Colonic mucosa (tissue), 4 donors: ENCODE measurements at regions not wholly inside any gene's neighbourhood (a gene's known extent, or its start where the extent isn't known, plus 50 kb on each side); places are given as distances from the start of the nearest gene placed in this dataset.

Experiments
- DNase-seq: peaks from one replicate; pipeline ENCODE4 v3.0.0-alpha.2; 2020
- H3K27ac ChIP-seq: fragments of 200-600 bp; one replicate; pipeline ENCODE4 v1.8.0; 2021
- H3K27me3 ChIP-seq: fragments of 200-600 bp; one replicate; pipeline ENCODE4 v1.8.0; 2021
- H3K36me3 ChIP-seq: fragments of 200-600 bp; one replicate; pipeline ENCODE4 v1.8.0; 2021
- H3K4me1 ChIP-seq: fragments of 200-600 bp; one replicate; pipeline ENCODE4 v1.8.0; 2021; ENCODE audit warnings: mild to moderate bottlenecking
- H3K4me3 ChIP-seq: fragments of 200-600 bp; one replicate; pipeline ENCODE4 v1.8.0; 2021
- H3K9ac ChIP-seq, 2 donors: one replicate each; pipeline ENCODE4 v1.7.0; 2013; ENCODE audit warnings: control low read depth in 2 of 2, low read depth in 2 of 2, low read length in 2 of 2
- H3K9me3 ChIP-seq: fragments of 200-600 bp; one replicate; pipeline ENCODE4 v1.8.0; 2021
- intact Hi-C: fragments of 100-400 bp; cut with DNase I; formaldehyde crosslinking; loops from one replicate; pipeline ENCODE4 v1.14.1; 2022
- TF ChIP-seq, protein P1 (sequence below): fragments of 200-600 bp; IDR thresholded peaks from one replicate; pipeline ENCODE4 v1.8.0; 2022; ENCODE audit warnings: antibody characterized with exemption, mild to moderate bottlenecking
- donor health status: healthy.
- donor health status: DM: no; HTN: no; CAD: no.
- donor health status: DM: no; HTN: no; CAD: no.

DNA sequence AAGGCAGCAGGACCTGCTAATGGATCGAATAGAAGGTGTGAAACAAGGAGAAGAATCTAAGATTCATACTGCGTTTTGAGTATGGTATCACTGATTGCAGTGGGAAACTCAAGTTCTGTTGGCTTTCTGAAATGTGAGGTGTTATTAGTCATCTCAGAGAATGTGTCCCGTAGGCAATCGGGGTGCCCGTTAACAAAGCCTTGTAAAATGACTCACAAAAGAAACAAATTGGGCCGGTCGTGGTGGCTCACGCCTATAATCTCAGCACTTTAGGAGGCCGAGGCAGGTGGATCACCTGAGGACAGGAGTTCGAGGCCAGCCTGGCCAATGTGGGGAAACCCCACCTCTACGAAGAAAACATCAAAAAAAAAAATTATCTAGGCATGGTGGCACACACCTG, 118.2 kb upstream of the C7orf33 start:
- Histone ChIP-seq H3K36me3 (no peaks in the 10 kb centered on the region), H3K27me3 (no peaks in the 10 kb centered on the region), H3K4me1 (no peaks in the 10 kb centered on the region), H3K27ac (no peak overlapping the region), H3K9ac (no peak overlapping the region), H3K9me3 (no peaks in the 10 kb centered on the region), H3K4me3 (no peak overlapping the region)
- TF ChIP-seq, protein P1, sequence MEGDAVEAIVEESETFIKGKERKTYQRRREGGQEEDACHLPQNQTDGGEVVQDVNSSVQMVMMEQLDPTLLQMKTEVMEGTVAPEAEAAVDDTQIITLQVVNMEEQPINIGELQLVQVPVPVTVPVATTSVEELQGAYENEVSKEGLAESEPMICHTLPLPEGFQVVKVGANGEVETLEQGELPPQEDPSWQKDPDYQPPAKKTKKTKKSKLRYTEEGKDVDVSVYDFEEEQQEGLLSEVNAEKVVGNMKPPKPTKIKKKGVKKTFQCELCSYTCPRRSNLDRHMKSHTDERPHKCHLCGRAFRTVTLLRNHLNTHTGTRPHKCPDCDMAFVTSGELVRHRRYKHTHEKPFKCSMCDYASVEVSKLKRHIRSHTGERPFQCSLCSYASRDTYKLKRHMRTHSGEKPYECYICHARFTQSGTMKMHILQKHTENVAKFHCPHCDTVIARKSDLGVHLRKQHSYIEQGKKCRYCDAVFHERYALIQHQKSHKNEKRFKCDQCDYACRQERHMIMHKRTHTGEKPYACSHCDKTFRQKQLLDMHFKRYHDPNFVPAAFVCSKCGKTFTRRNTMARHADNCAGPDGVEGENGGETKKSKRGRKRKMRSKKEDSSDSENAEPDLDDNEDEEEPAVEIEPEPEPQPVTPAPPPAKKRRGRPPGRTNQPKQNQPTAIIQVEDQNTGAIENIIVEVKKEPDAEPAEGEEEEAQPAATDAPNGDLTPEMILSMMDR = no peak
- DNase-seq = no peak
- intact Hi-C loops = no loop called here

DNA sequence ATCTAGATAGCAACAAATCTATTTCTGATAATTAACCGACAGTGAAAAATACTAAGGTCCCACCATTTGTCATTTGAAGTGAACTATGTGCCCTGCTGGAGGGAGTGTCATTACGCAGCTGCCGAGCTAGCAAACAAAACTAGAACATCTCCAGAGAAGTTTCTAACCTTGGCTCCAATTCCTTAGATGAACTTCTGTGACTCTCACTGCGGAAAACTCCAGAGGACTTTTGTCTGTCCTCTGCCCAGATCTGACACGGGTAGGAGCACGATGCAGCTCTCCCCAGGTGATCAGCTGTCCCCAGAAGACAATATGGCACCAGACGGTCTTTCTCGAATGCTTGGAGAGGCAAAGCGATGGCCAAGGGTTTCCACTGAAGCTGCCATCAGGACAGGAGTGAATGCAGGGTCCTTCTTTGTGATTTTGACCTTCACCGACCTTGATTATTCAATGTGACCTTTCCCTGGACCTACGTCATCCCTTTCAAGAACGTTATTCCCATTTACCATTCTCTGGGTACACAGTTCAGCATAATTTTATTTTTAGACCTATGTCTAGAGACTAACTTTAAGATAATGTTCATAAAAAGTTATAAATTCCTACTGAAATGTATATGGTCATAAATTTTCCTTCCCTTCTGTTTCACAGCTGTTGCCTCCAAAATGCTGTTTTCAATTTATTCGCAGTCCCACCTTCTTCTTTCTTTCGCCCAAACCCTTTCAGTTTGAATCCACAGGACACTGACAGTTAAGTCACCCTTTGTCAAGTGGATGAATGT, 116.7 kb upstream of the C7orf33 start:
- Histone ChIP-seq H3K27ac (no peak overlapping the region), H3K9ac (no peak overlapping the region), H3K4me1 (no peaks in the 10 kb centered on the region), H3K36me3 (no peaks in the 10 kb centered on the region), H3K27me3 (no peaks in the 10 kb centered on the region), H3K4me3 (no peak overlapping the region), H3K9me3 (no peaks in the 10 kb centered on the region)
- intact Hi-C loops = no loop called here
- TF ChIP-seq, protein P1 = no peak
- no peak for DNase-seq

DNA sequence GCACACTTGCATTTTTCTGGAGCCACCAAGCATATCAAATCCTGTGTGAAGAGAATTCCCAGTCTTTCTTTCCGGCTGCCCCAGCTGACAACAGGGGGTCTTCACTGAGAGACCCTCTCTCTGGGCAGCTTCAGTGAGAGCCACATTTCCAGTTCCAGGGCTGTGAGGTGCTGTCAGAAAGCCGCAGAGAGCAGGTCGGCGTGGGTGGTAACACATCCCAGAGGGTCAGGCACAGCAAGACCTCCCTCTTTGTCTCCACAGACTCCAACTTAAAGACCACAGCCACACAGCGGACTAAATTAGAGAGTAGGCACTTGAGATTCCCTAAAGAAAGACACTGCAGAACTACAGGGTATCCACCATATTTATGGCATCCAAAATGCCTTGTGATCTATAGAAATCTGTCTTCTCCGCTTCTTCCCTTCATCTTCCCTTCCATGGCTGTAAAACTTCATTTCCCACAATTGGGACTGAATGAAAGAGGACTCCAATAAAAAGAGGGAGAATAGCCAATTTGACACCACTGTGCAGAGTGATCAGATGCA, 116.0 kb upstream of the C7orf33 start:
- Histone ChIP-seq H3K4me3 (no peak overlapping the region), H3K36me3 (no peaks in the 10 kb centered on the region), H3K4me1 (no peaks in the 10 kb centered on the region), H3K27ac (no peak overlapping the region), H3K9ac (no peak overlapping the region), H3K9me3 (no peaks in the 10 kb centered on the region), H3K27me3 (no peaks in the 10 kb centered on the region)
- no peak for DNase-seq
- TF ChIP-seq, protein P1 = no peak
- intact Hi-C loops = no loop called here

DNA sequence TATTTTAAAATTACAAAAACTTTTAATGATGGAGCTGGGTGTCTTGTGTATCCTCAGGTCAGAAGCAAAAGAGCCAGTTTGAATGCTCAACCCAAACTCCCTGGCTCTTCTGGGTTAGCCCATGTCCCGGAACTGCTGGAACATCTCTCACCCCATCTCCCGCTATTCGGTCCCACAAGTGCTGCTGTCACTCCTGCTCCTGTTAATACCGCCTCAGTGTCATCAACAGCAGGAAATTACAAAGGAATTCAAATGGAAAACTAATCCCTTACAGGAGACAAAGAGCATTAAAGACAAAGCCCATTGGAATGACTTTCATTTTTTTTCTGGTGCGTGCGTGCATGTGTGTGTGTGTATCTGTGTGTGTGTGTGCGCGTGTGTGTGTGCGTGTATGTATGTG, 112.0 kb upstream of the C7orf33 start:
- TF ChIP-seq, protein P1 = no peak
- no peak overlapping the region for H3K27ac ChIP-seq
- intact Hi-C loops = no loop called here
- no peak for DNase-seq
- H3K9ac ChIP-seq = no peak overlapping the region
- no peaks in the 10 kb centered on the region for H3K9me3 ChIP-seq
- no peak overlapping the region for H3K4me3 ChIP-seq
- no peaks in the 10 kb centered on the region for H3K4me1 ChIP-seq
- H3K27me3 ChIP-seq = no peaks in the 10 kb centered on the region
- H3K36me3 ChIP-seq = no peaks in the 10 kb centered on the region

DNA sequence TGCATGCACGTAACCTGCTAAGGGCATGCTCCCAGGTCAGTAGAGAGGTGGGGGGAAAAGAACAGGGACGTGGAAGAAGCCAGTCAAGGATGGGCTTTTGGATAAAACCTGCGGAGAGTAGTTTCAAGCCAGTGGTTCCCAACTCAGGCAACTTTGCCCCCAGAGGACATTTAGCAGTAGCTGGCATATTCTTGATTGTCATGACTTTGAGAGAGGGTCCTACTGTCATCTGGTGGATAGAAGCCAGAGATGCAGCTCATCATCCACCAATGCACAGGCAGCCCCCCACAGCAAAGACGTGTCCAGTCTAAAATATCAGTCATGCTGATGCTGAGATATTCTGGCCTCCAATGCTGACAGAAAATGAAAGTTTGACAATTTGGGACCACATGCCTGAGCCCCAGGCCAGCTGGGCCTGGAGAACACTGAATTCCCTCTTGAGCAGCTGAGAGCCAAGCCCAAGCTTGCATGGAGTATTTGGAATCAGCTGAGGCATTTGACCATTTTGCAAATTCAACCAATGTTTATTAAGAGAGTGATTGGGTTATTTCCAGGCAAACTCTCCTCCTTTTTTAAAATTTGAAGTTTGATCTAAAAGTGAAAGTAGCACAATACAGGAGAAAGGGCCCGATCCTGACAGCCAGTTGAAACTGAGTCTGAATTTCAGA, 110.0 kb upstream of the C7orf33 start:
- no peaks in the 10 kb centered on the region for H3K27me3 ChIP-seq
- no peaks in the 10 kb centered on the region for H3K4me1 ChIP-seq
- H3K9me3 ChIP-seq = no peaks in the 10 kb centered on the region
- no peak for DNase-seq
- intact Hi-C loops = loop anchor here (10.0 kb wide), 1 partner anchor 196 kb away; no protein-coding TSS in a partner anchor
- no peak overlapping the region for H3K9ac ChIP-seq
- H3K27ac ChIP-seq = no peak overlapping the region
- no peaks in the 10 kb centered on the region for H3K36me3 ChIP-seq
- TF ChIP-seq, protein P1 = no peak
- no peak overlapping the region for H3K4me3 ChIP-seq
